DND-41 (cell line): ENCODE measurements at regions not wholly inside any gene's neighbourhood (a gene's known extent, or its start where the extent isn't known, plus 50 kb on each side); places are given as distances from the start of the nearest gene placed in this dataset.

Source experiments
- ATAC-seq: fragments of 200-7000 bp; cut with Tn5 transposase; 3 replicates; pipeline ENCODE4 v1.9.1; 2021; ENCODE audit warnings: low read depth; ENCODE audit not compliant: insufficient read depth
- DNase-seq: peaks from one replicate; pipeline ENCODE4 v3.0.0-alpha.2; 2020
- H2AFZ ChIP-seq: 2 replicates; pipeline ENCODE4 v1.6.0; 2012; ENCODE audit warnings: low read depth, low read length
- H3K27ac ChIP-seq: 2 replicates; pipeline ENCODE4 v1.5.1; 2012; ENCODE audit warnings: low read length, inconsistent platforms
- H3K27me3 ChIP-seq: fragments of 200-600 bp; sonication (generic); 2 replicates; pipeline ENCODE4 v1.6.0; 2012; ENCODE audit warnings: low read length, mild to moderate bottlenecking, inconsistent platforms; ENCODE audit not compliant: insufficient read depth, poor library complexity
- H3K36me3 ChIP-seq: 2 replicates; pipeline ENCODE4 v1.5.1; 2012; ENCODE audit warnings: low read length, inconsistent platforms; ENCODE audit not compliant: insufficient read depth
- H3K4me1 ChIP-seq: 2 replicates; pipeline ENCODE4 v1.5.1; 2012; ENCODE audit warnings: mild to moderate bottlenecking, low read length; ENCODE audit not compliant: insufficient read depth
- H3K4me2 ChIP-seq: 2 replicates; pipeline ENCODE4 v1.6.0; 2012; ENCODE audit warnings: mild to moderate bottlenecking, moderate library complexity, low read length, inconsistent platforms; ENCODE audit not compliant: insufficient read depth
- H3K4me3 ChIP-seq, 2 experiments: fragments of 200-600 bp in 1 of 2; shearing (Covaris generic) in 1 of 2; 2 replicates each; pipeline ENCODE4 v1.5.1; 2012 to 2016; ENCODE audit warnings: inconsistent platforms in 2 of 2, low read length in 2 of 2, mild to moderate bottlenecking in 2 of 2, low read depth in 1 of 2, moderate library complexity in 1 of 2
- H3K79me2 ChIP-seq: 2 replicates; pipeline ENCODE4 v1.6.0; 2012; ENCODE audit warnings: low read length, inconsistent platforms; ENCODE audit not compliant: insufficient read depth
- H3K9ac ChIP-seq: 2 replicates; pipeline ENCODE4 v1.6.0; 2012; ENCODE audit warnings: low read depth, mild to moderate bottlenecking, inconsistent platforms, low read length, moderate library complexity
- H3K9me3 ChIP-seq: 2 replicates; pipeline ENCODE4 v1.5.1; 2012; ENCODE audit warnings: low read length, moderate library complexity, mild to moderate bottlenecking, inconsistent platforms; ENCODE audit not compliant: insufficient read depth, severe bottlenecking
- H4K20me1 ChIP-seq: 2 replicates; pipeline ENCODE4 v1.6.0; 2012; ENCODE audit warnings: low read length; ENCODE audit not compliant: insufficient read depth
- EZH2 ChIP-seq: IDR thresholded peaks from 3 replicates; pipeline ENCODE4 v1.6.1; 2012; ENCODE audit warnings: borderline replicate concordance, low read depth, mild to moderate bottlenecking, moderate library complexity, low read length, inconsistent platforms; ENCODE audit not compliant: severe bottlenecking
- TF ChIP-seq, protein P1 (sequence below): IDR thresholded peaks from 2 replicates; pipeline ENCODE4 v1.5.1; 2012; ENCODE audit warnings: borderline replicate concordance, low read length, moderate library complexity, mild to moderate bottlenecking; ENCODE audit not compliant: poor library complexity, severe bottlenecking; ENCODE audit errors: extremely low read depth

GRCh38 chr14:98112194-98112780 is 1159.7 kb downstream of the BCL11B start:
- H3K4me3 ChIP-seq: no peak overlapping the region
- no peaks in the 10 kb centered on the region for H4K20me1 ChIP-seq
- no peak for ATAC-seq
- H3K79me2 ChIP-seq: no peaks in the 10 kb centered on the region
- no peaks in the 10 kb centered on the region for H3K4me1 ChIP-seq
- no peaks in the 10 kb centered on the region for H3K36me3 ChIP-seq
- no peak for TF ChIP-seq EZH2
- TF ChIP-seq, protein P1, sequence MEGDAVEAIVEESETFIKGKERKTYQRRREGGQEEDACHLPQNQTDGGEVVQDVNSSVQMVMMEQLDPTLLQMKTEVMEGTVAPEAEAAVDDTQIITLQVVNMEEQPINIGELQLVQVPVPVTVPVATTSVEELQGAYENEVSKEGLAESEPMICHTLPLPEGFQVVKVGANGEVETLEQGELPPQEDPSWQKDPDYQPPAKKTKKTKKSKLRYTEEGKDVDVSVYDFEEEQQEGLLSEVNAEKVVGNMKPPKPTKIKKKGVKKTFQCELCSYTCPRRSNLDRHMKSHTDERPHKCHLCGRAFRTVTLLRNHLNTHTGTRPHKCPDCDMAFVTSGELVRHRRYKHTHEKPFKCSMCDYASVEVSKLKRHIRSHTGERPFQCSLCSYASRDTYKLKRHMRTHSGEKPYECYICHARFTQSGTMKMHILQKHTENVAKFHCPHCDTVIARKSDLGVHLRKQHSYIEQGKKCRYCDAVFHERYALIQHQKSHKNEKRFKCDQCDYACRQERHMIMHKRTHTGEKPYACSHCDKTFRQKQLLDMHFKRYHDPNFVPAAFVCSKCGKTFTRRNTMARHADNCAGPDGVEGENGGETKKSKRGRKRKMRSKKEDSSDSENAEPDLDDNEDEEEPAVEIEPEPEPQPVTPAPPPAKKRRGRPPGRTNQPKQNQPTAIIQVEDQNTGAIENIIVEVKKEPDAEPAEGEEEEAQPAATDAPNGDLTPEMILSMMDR: no peak
- no peaks in the 10 kb centered on the region for H3K9me3 ChIP-seq
- H3K9ac ChIP-seq: no peak overlapping the region
- no peak for DNase-seq
- H3K27me3 ChIP-seq: no peaks in the 10 kb centered on the region
- H2AFZ ChIP-seq: no peak overlapping the region
- H3K27ac ChIP-seq: no peak overlapping the region
- no peak overlapping the region for H3K4me2 ChIP-seq

- TF ChIP-seq EZH2: no peak
- TF ChIP-seq, protein P1: no peak
- Histone ChIP-seq H2AFZ (no peak overlapping the region), H3K36me3 (no peaks in the 10 kb centered on the region), H3K4me3 (no peak overlapping the region), H3K27me3 (no peaks in the 10 kb centered on the region), H4K20me1 (no peaks in the 10 kb centered on the region), H3K4me1 (no peaks in the 10 kb centered on the region), H3K27ac (no peak overlapping the region), H3K4me2 (no peak overlapping the region), H3K79me2 (no peaks in the 10 kb centered on the region), H3K9me3 (no peaks in the 10 kb centered on the region), H3K9ac (no peak overlapping the region)
- no peak for ATAC-seq
- no peak for DNase-seq
These were observed 1157.7 kb downstream of the BCL11B start for GRCh38 chr14:98114122-98114895.

GRCh38 chr14:98114946-98115345 is 1157.1 kb downstream of the BCL11B start:
- H3K4me1 ChIP-seq: no peaks in the 10 kb centered on the region
- no peaks in the 10 kb centered on the region for H3K36me3 ChIP-seq
- no peaks in the 10 kb centered on the region for H3K79me2 ChIP-seq
- H3K9ac ChIP-seq: no peak overlapping the region
- no peak for TF ChIP-seq EZH2
- TF ChIP-seq, protein P1: no peak
- H3K27ac ChIP-seq: no peak overlapping the region
- H2AFZ ChIP-seq: no peak overlapping the region
- DNase-seq (no peak), ATAC-seq (no peak)
- no peaks in the 10 kb centered on the region for H4K20me1 ChIP-seq
- no peak overlapping the region for H3K4me3 ChIP-seq
- no peaks in the 10 kb centered on the region for H3K27me3 ChIP-seq
- no peak overlapping the region for H3K4me2 ChIP-seq
- H3K9me3 ChIP-seq: no peaks in the 10 kb centered on the region
